Fibroblast of skin of scalp (primary cell): ENCODE measurements at regions not wholly inside any gene's neighbourhood (a gene's known extent, or its start where the extent isn't known, plus 50 kb on each side); places are given as distances from the start of the nearest gene placed in this dataset.
"Not testable (repeated sequence)": the region's sequence is repeated elsewhere in the genome, so short reads cannot be mapped to it uniquely, and the experiment has no call there.

ENCODE experiments used
- DNase-seq: peaks from one replicate; pipeline ENCODE4 v3.0.0-alpha.2; 2013

GRCh38 chr10:30196559-30196958, 137.2 kb upstream of the JCAD start:
- DNase-seq = not testable (repeated sequence)

DNA sequence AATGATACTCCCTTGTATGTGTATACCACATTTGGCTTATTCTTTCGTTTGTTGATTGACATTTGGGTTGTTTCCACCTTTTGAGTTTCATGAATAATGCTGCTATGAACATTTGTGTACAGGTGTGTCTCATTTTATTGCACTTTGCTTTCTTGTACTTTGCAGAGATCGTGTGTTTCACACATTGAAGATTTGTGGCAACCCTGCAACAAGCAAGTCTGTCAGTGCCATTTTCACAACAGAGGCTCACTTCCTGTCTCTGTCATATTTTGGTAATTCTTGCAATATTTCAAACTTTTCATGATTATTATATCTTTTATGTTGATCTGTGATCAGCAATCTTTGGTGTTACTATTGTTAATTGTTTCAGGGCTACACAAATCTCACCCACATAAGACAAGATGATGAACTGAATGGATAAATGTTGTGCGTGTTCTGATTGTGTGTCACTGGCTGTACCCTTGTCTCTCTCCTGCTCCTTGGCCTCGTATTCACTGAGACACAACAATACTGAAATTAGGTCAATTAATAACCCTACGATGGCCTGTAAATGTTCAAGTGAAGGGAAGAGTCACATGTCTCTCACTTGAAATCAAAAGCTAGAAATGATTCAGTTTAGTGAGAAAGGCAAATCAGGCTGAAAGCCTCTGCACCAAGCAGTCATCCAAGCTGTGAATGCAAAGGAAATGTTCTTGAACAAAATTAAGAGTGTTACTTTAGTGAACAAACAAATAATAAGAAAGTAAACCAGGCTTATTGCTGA, 133.6 kb upstream of the JCAD start:
- DNase-seq = no peak

DNA sequence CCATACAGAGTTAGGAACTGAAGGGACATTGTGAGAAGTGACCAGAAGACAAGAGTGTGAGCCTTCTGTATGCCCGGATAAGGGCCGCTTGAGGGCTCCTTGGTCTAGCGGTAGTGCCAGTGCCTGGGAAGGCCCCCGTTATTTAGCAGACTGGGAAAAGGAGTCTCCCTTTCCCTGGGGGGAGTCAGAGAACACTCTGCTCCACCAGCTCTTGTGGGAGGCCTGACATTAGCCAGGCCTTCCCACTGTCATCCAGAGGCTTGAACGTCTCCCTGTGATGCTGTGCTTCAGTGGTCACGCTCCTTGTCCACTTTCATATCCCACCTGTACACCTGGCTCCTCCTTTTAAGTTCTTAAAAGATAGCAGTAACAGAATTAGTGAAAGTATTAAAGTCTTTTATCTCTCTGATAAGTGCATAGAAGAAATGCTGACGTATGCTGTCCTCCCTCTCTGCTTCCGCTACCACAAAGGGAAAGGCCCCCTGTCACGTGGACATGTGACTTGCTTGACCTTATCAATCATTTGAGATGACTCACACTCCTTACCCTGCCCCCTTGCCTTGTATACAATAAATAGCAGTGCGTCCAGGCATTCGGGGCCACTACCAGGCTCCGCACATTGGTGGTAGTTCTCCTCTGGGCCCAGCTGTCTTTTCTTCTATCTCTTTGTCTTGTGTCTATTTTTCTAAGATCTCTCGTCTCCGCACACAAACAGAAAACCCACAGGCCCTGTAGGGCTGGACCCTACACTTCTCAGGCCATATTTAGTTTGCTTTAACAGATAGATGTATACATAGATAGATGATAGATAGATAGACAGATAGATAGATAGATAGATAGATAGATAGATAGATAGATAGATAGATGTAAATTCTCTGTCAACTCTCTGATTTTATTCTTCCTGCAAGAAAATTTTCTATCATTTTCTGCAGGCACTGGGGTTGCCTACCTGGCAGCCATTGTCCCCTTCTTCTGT, 131.5 kb upstream of the JCAD start:
- no peak for DNase-seq

DNA sequence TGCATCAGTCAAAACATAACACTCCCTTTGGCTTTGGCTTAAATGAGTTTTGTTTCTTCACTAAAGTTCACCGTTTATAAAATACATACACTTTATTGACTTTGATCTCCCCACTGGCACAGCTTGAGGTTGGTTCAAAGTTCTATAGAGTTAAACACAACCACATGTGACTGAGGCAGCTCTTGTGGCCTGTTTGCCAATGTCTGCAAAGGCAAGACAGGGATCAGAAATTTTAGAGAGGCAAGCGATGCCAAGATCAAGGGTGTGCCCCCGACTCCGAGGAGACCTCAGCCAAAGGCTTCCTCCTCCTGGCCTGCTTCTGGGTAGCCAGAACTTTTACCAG, 129.8 kb upstream of the JCAD start:
- DNase-seq = no peak

- DNase-seq = no peak
These were observed 129.3 kb upstream of the JCAD start for GRCh38 chr10:30188556-30189237.

DNA sequence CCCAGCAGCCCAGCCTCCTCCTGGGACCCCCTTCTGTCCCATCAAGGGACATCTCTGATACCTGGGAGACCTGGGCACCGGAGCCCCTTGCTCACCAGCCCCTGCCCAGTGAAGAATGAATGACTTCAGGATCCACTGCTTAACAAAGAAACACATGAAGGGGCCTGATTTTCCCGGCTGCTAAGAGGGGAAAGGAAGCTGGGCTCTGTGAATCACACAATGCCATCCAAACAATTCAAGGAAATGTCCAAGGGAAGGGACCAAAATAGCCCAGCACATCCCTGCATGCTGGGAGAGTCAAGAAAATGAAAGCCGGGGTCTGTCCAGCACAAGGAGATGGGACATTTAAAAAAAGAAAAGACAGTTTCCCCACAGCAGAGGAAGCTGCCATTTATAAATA, 128.7 kb upstream of the JCAD start:
- DNase-seq = peak; percentile 60

- no peak for DNase-seq
These were observed 127.6 kb upstream of the JCAD start for GRCh38 chr10:30187010-30187409.

GRCh38 chr10:30186371-30186875, 127.0 kb upstream of the JCAD start:
- DNase-seq = no peak

GRCh38 chr10:30185916-30186315, 126.5 kb upstream of the JCAD start:
- DNase-seq = peak; percentile 92

DNA sequence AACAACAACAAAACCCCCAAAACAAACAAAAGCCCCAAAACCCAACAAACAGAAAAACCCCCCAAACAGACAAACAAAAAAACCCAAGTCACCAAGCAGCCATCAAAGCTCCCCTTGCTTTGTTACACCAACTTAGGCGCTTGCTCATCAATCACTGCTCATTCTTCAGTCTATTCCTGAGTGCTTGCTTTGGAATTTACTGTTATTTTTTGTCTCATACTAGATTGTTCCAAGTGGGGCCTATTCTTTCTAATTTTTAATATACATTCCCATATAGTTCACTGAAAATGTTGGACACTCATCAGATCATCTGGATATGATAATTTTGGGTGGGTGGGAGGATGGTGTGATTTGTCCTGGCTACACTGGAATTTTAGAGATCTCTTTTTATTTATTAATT, 126.0 kb upstream of the JCAD start:
- DNase-seq = peak; percentile 62

GRCh38 chr10:30184397-30185033, 125.1 kb upstream of the JCAD start:
- DNase-seq = peak; percentile 12

- no peak for DNase-seq
These were observed 123.6 kb upstream of the JCAD start for GRCh38 chr10:30183055-30183402.

GRCh38 chr10:30182191-30183054, 123.0 kb upstream of the JCAD start:
- peak; percentile 99 for DNase-seq

DNA sequence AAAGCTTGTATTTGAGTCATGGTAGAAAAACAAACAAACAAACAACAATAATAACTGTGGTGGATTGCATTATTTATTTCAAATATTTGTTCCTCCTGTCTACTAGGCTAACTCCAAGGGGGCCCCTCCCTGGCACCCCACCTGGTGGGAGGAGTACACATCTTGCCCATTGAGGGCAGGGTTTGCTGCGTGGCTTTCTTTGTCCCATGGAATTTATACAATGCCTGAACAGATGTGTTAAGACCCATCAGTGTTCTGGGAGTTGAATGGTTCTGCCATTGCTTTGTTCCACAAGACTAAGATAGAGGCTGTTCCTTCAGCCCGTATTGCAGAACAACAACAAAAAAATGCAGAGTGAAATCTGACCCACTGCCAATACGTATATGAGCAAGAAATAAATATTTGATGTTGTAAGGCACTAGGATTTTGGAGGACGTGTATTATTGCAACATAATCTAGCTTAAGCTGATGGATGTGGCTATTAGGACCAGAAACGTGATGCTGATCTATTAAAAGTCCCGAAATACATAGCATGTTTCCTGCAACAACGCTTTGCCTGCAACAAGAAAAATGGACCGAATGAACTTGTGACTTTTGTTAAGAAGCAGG, 119.1 kb upstream of the JCAD start:
- DNase-seq = peak; percentile 91

GRCh38 chr10:30176776-30177533, 117.6 kb upstream of the JCAD start:
- no peak for DNase-seq

- DNase-seq = peak; percentile 86
These were observed 116.8 kb upstream of the JCAD start for GRCh38 chr10:30176182-30176581.

DNA sequence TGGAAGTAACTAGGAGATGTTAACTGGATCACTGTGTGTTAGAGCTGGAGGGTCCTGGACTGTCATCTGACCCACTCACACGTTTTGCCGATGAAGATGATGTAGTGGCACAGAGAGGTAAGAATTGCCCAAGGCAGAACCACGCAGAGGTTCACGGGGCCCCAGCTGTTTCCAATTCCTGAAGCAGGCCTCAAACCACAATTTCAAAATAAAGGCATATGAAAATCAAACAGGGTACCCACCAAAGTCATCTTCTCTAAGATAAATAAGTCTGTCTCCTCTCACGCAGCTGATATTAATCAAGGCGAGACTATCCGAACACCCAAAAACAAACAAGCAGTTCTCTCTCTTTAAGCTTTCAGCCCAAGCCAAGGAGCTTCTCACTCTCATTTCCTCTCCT, 113.3 kb upstream of the JCAD start:
- peak; percentile 83 for DNase-seq

DNA sequence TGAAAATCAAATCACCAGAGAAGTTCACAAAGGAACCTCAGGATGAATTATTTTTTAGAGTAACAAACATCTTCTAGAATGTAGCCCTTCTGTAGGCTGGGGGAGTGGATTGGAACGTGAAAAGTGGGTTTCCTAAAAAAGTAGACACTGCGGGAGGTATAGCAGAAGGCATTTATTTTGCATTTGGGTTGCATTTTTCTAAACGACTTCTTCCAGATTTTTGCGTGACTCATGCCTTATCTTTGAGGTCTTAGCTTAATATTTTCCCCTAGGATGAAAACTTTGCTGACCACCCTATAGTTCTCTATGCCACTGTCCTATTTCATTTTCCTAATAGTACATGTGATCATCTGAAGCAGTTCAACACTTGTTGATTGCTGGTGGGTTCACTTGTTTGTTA, 112.7 kb upstream of the JCAD start:
- DNase-seq = peak; percentile 77

DNA sequence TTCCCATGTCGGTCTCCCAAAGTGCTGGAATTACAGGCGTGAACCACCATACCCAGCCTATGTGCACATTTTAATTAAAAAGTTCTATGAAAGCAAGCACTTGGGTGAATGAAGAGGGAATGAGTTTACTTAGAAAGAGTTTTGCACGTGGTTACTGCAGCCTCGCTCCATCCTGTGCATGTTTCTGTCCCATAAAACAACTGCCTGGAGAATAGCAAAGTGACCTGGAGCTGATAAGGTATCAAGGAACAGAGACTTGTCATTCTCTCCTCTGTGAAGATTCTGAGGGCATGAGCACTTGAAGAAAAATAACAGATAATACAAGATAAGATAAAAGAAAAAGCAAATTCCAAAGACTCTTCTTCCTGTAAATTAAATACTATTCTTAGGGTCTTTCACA, 112.2 kb upstream of the JCAD start:
- DNase-seq = no peak

- DNase-seq = peak; percentile 63
These were observed 111.4 kb upstream of the JCAD start for GRCh38 chr10:30170814-30171213.
